WTC11 (cell line): ENCODE measurements at regions not wholly inside any gene's neighbourhood (a gene's known extent, or its start where the extent isn't known, plus 50 kb on each side); places are given as distances from the start of the nearest gene placed in this dataset.

Experiments used
- ATAC-seq: fragments of 200-7000 bp; cut with Tn5 transposase; 2 replicates; pipeline ENCODE4 v1.10.0; 2021; ENCODE audit warnings: mild to moderate bottlenecking, moderate library complexity
- CTCF ChIA-PET: fragments of 300-600 bp; sonication (Branson Sonifier 250); formaldehyde crosslinking; loops from one replicate; lab custom pipeline; 2021; ENCODE audit warnings: antibody characterized with exemption; lab: Charles Lee
- POLR2A ChIA-PET: fragments of 350-600 bp; sonication (Branson Sonifier 250); formaldehyde crosslinking; loops from one replicate; lab custom pipeline; 2021; ENCODE audit warnings: antibody characterized with exemption; lab: Charles Lee
- DNase-seq: peaks from one replicate; pipeline ENCODE4 v3.0.0; 2021; ENCODE audit warnings: low spot score
- H3K27ac Mint-ChIP-seq: 2 replicates; pipeline ENCODE4 v1.8.0; 2021; ENCODE audit warnings: mixed read lengths
- H3K27me3 Mint-ChIP-seq: 2 replicates; pipeline ENCODE4 v1.8.0; 2021; ENCODE audit warnings: low read depth, mild to moderate bottlenecking, moderate library complexity, mixed read lengths
- H3K36me3 Mint-ChIP-seq: 2 replicates; pipeline ENCODE4 v1.8.0; 2021; ENCODE audit warnings: mixed read lengths
- H3K4me1 Mint-ChIP-seq: 2 replicates; pipeline ENCODE4 v1.8.0; 2022; ENCODE audit warnings: mixed read lengths
- H3K4me3 Mint-ChIP-seq: 2 replicates; pipeline ENCODE4 v1.8.0; 2021; ENCODE audit warnings: mild to moderate bottlenecking, moderate library complexity, mixed read lengths
- H3K9me3 Mint-ChIP-seq: 2 replicates; pipeline ENCODE4 v1.8.0; 2021; ENCODE audit warnings: mixed read lengths
- ATF1 ChIP-seq: sonication (generic); formaldehyde crosslinking; IDR thresholded peaks from 2 replicates; pipeline ENCODE4 v1.8.1; 2023; ENCODE audit warnings: mild to moderate bottlenecking, moderate library complexity, missing genetic modification reagents
- CREM ChIP-seq: sonication (generic); formaldehyde crosslinking; IDR thresholded peaks from 2 replicates; pipeline ENCODE4 v1.8.1; 2022; ENCODE audit warnings: mild to moderate bottlenecking, missing genetic modification reagents, moderate library complexity
- ELF4 ChIP-seq: sonication (generic); formaldehyde crosslinking; IDR thresholded peaks from 2 replicates; pipeline ENCODE4 v1.8.1; 2022; ENCODE audit warnings: low read depth, mild to moderate bottlenecking, moderate library complexity, missing genetic modification reagents
- FOXK1 ChIP-seq: sonication (generic); formaldehyde crosslinking; IDR thresholded peaks from 2 replicates; pipeline ENCODE4 v1.8.0; 2022; ENCODE audit warnings: mild to moderate bottlenecking, moderate library complexity, missing genetic modification reagents
- JUN ChIP-seq: sonication (generic); formaldehyde crosslinking; IDR thresholded peaks from 2 replicates; pipeline ENCODE4 v1.8.0; 2023; ENCODE audit warnings: mild to moderate bottlenecking, missing genetic modification reagents
- NR1H2 ChIP-seq: sonication (generic); formaldehyde crosslinking; IDR thresholded peaks from 2 replicates; pipeline ENCODE4 v1.9.0; 2021; ENCODE audit warnings: mild to moderate bottlenecking, moderate library complexity, missing genetic modification reagents
- NR3C1 ChIP-seq: sonication (generic); formaldehyde crosslinking; conservative IDR thresholded peaks from 2 replicates; pipeline ENCODE4 v1.8.1; 2023; ENCODE audit warnings: low read depth, mild to moderate bottlenecking, missing genetic modification reagents
- SMAD3 ChIP-seq: sonication (generic); formaldehyde crosslinking; IDR thresholded peaks from 2 replicates; pipeline ENCODE4 v1.8.0; 2022; ENCODE audit warnings: missing genetic modification reagents, mild to moderate bottlenecking, borderline replicate concordance
- TCF7 ChIP-seq: sonication (generic); formaldehyde crosslinking; IDR thresholded peaks from 2 replicates; pipeline ENCODE4 v1.8.0; 2022; ENCODE audit warnings: mild to moderate bottlenecking, low read depth, missing genetic modification reagents, moderate library complexity
- TEAD4 ChIP-seq: sonication (generic); formaldehyde crosslinking; IDR thresholded peaks from 2 replicates; pipeline ENCODE4 v1.8.0; 2022; ENCODE audit warnings: mild to moderate bottlenecking, missing genetic modification reagents
- ZNF219 ChIP-seq: sonication (generic); formaldehyde crosslinking; IDR thresholded peaks from 2 replicates; pipeline ENCODE4 v1.8.0; 2023; ENCODE audit warnings: missing genetic modification reagents, mild to moderate bottlenecking, borderline replicate concordance
- ZNF232 ChIP-seq: sonication (generic); formaldehyde crosslinking; IDR thresholded peaks from 2 replicates; pipeline ENCODE4 v1.8.0; 2022; ENCODE audit warnings: mild to moderate bottlenecking, missing genetic modification reagents
- ZNF263 ChIP-seq: sonication (generic); formaldehyde crosslinking; IDR thresholded peaks from 2 replicates; pipeline ENCODE4 v1.8.1; 2022; ENCODE audit warnings: low read depth, mild to moderate bottlenecking, moderate library complexity, missing genetic modification reagents
- ZNF423 ChIP-seq: fragments of 250-450 bp; sonication (Bioruptor Pico); IDR thresholded peaks from 2 replicates; pipeline ENCODE4 v2.1.2; 2022; ENCODE audit warnings: mild to moderate bottlenecking, moderate library complexity
- TF ChIP-seq, protein P1 (sequence below): sonication (generic); formaldehyde crosslinking; IDR thresholded peaks from 2 replicates; pipeline ENCODE4 v1.8.1; 2022; ENCODE audit warnings: mild to moderate bottlenecking, missing genetic modification reagents, moderate library complexity, borderline replicate concordance
- TF ChIP-seq, protein P2 (sequence below): fragments of 250-450 bp; sonication (Bioruptor Pico); conservative IDR thresholded peaks from 2 replicates; pipeline ENCODE4 v1.9.0; 2021; ENCODE audit warnings: mild to moderate bottlenecking
- TF ChIP-seq, protein P3 (sequence below): fragments of 250-450 bp; sonication (Bioruptor Pico); IDR thresholded peaks from 2 replicates; pipeline ENCODE4 v1.9.0; 2021; ENCODE audit warnings: mild to moderate bottlenecking
- TF ChIP-seq, protein P4 (sequence below): fragments of 250-450 bp; sonication (Bioruptor Pico); IDR thresholded peaks from 2 replicates; pipeline ENCODE4 v1.9.0; 2021; ENCODE audit warnings: moderate library complexity, mild to moderate bottlenecking, inconsistent platforms, borderline replicate concordance
- TF ChIP-seq, protein P5 (sequence below): sonication (generic); formaldehyde crosslinking; IDR thresholded peaks from 2 replicates; pipeline ENCODE4 v1.8.1; 2022; ENCODE audit warnings: low read depth, mild to moderate bottlenecking, moderate library complexity, missing genetic modification reagents, borderline replicate concordance
- TF ChIP-seq, protein P6 (sequence below): sonication (generic); formaldehyde crosslinking; IDR thresholded peaks from 2 replicates; pipeline ENCODE4 v1.8.0; 2022; ENCODE audit warnings: mild to moderate bottlenecking, missing genetic modification reagents
- TF ChIP-seq, protein P7 (sequence below): sonication (generic); formaldehyde crosslinking; IDR thresholded peaks from 2 replicates; pipeline ENCODE4 v1.8.0; 2023; ENCODE audit warnings: mild to moderate bottlenecking, missing genetic modification reagents

DNA sequence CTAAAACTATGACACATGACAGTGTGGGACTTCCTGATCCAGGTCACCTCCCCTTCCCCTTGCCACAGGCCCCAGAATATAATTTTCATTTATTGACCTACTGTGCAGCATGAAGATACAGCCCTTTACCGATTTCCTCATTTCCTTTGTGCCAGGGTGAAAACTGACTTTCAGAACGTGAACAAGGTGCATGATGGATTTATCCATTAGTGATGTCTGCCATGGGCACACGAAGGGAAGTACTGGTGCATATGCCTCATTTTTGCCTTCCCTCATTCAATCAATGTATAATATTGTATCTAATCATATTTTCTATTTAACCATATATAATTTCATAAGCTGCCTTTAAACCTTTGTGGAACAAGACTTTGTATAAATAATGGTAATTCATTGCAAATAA, 144.4 kb upstream of the WNT4 start:
- DNase-seq (no peak), ATAC-seq (no peak)
- no peak overlapping the region for H3K4me3 Mint-ChIP-seq
- no peak overlapping the region for H3K27ac Mint-ChIP-seq
- ChIA-PET POLR2A (no interaction called here), CTCF (interaction anchor here (0.6 to 1.5 kb wide), 12 partner anchors 10 to 1085 kb away, joined by 3 to 10 read pairs (median 4); no protein-coding TSS in a partner anchor)
- H3K36me3 Mint-ChIP-seq: no peaks in the 10 kb centered on the region
- no peaks in the 10 kb centered on the region for H3K27me3 Mint-ChIP-seq
- H3K4me1 Mint-ChIP-seq: peaks cover 4% of the 10 kb centered on the region; the same call in 1 of the 2 replicates
- H3K9me3 Mint-ChIP-seq: no peaks in the 10 kb centered on the region
- no peak for TF ChIP-seq ZNF219 (CRISPR knock-in tag)
- TF ChIP-seq, protein P1, sequence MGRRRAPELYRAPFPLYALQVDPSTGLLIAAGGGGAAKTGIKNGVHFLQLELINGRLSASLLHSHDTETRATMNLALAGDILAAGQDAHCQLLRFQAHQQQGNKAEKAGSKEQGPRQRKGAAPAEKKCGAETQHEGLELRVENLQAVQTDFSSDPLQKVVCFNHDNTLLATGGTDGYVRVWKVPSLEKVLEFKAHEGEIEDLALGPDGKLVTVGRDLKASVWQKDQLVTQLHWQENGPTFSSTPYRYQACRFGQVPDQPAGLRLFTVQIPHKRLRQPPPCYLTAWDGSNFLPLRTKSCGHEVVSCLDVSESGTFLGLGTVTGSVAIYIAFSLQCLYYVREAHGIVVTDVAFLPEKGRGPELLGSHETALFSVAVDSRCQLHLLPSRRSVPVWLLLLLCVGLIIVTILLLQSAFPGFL (CRISPR knock-in tag): no peak
- TF ChIP-seq, protein P2, sequence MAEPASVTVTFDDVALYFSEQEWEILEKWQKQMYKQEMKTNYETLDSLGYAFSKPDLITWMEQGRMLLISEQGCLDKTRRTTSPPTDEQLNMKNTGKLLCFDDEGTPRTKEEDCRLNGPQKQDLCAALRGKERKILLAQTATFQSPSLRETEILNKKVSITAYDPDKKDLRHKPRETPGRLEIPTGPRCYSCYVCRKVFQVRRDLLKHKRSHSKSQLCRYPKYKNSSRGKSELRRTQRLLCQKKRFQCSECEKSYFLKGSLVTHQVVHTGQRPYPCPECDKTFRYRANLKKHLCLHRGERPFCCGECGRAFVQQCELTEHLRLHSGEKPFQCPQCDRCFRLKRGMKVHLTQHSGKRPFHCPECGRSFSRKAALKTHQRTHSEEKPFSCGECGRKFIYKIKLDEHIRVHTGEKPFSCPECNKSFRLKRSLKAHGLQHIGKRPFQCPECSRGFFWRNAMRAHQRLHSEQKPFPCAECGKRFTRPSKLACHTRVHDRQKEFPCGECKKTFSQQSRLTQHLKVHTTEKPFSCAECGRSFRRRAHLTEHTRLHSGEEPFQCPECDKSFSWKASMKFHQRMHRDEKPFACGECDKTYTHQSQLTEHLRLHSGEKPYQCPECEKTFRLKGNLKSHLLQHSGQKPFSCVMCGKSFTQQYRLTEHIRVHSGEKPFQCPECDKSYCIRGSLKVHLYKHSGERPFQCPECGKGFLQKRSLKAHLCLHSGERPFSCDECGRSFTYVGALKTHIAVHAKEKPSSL (CRISPR knock-in tag): no peak
- no peak for TF ChIP-seq ZNF232 (CRISPR knock-in tag)

DNA sequence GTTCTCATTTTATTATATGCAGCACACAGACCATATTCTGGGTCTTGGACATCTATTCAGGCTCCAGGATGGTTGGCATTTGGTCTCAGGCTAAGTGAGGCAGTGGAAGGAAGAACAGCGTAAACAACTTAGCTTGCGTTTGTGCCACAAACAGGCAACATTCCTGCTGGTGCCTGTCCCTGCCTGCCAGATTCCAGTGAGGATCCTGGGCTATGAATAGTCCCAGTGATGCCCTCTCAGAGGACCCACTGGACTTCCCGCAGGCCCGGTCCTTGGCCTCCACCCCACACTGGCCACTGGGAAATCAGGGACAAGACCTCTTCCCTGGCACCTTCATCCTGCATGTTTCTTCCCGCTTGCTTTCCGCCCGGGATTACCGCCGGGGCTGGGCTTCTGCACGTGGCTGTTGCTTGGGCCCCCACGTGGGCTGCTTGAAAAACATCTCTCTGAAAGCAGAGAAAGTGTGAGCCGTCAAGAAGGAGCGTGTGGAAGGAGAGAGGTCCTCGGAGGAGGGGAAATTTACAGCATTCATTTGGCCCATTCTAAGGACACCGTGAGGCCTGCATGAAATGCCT, 145.1 kb upstream of the WNT4 start:
- DNase-seq: no peak

More for the DNA sequence above, 145.1 kb upstream of the WNT4 start:
- Mint-ChIP-seq H3K9me3 (no peaks in the 10 kb centered on the region), H3K4me3 (no peak overlapping the region), H3K36me3 (no peaks in the 10 kb centered on the region), H3K27me3 (no peaks in the 10 kb centered on the region), H3K4me1 (peaks cover 4% of the 10 kb centered on the region; the same call in 1 of the 2 replicates), H3K27ac (no peak overlapping the region)
- ChIA-PET CTCF (interaction anchor here (1.2 kb wide), 1 partner anchor 13 kb away, joined by 3 read pairs; no protein-coding TSS in a partner anchor), POLR2A (no interaction called here)
- ATAC-seq: no peak; the same call in 1 of the 2 replicates
- TF ChIP-seq ZNF219 (CRISPR knock-in tag) (no peak), FOXK1 (CRISPR knock-in tag) (no peak), ZNF263 (no peak), CREM (CRISPR knock-in tag) (no peak), TCF7 (CRISPR knock-in tag) (no peak), SMAD3 (no peak), ZNF423 (CRISPR knock-in tag) (no peak), NR3C1 (no peak), TEAD4 (no peak), JUN (CRISPR knock-in tag) (no peak), NR1H2 (CRISPR knock-in tag) (no peak), ELF4 (CRISPR knock-in tag) (no peak), ATF1 (CRISPR knock-in tag) (no peak)
- TF ChIP-seq, protein P3, sequence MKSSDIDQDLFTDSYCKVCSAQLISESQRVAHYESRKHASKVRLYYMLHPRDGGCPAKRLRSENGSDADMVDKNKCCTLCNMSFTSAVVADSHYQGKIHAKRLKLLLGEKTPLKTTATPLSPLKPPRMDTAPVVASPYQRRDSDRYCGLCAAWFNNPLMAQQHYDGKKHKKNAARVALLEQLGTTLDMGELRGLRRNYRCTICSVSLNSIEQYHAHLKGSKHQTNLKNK (CRISPR knock-in tag): no peak
- TF ChIP-seq, protein P4, sequence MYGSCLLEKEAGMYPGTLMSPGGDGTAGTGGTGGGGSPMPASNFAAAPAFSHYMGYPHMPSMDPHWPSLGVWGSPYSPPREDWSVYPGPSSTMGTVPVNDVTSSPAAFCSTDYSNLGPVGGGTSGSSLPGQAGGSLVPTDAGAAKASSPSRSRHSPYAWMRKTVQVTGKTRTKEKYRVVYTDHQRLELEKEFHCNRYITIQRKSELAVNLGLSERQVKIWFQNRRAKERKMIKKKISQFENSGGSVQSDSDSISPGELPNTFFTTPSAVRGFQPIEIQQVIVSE (CRISPR knock-in tag): no peak
- TF ChIP-seq, protein P1 (CRISPR knock-in tag): no peak
- TF ChIP-seq, protein P5, sequence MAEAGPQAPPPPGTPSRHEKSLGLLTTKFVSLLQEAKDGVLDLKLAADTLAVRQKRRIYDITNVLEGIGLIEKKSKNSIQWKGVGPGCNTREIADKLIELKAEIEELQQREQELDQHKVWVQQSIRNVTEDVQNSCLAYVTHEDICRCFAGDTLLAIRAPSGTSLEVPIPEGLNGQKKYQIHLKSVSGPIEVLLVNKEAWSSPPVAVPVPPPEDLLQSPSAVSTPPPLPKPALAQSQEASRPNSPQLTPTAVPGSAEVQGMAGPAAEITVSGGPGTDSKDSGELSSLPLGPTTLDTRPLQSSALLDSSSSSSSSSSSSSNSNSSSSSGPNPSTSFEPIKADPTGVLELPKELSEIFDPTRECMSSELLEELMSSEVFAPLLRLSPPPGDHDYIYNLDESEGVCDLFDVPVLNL (CRISPR knock-in tag): no peak
- TF ChIP-seq, protein P6, sequence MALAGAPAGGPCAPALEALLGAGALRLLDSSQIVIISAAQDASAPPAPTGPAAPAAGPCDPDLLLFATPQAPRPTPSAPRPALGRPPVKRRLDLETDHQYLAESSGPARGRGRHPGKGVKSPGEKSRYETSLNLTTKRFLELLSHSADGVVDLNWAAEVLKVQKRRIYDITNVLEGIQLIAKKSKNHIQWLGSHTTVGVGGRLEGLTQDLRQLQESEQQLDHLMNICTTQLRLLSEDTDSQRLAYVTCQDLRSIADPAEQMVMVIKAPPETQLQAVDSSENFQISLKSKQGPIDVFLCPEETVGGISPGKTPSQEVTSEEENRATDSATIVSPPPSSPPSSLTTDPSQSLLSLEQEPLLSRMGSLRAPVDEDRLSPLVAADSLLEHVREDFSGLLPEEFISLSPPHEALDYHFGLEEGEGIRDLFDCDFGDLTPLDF: no peak
- TF ChIP-seq, protein P7, sequence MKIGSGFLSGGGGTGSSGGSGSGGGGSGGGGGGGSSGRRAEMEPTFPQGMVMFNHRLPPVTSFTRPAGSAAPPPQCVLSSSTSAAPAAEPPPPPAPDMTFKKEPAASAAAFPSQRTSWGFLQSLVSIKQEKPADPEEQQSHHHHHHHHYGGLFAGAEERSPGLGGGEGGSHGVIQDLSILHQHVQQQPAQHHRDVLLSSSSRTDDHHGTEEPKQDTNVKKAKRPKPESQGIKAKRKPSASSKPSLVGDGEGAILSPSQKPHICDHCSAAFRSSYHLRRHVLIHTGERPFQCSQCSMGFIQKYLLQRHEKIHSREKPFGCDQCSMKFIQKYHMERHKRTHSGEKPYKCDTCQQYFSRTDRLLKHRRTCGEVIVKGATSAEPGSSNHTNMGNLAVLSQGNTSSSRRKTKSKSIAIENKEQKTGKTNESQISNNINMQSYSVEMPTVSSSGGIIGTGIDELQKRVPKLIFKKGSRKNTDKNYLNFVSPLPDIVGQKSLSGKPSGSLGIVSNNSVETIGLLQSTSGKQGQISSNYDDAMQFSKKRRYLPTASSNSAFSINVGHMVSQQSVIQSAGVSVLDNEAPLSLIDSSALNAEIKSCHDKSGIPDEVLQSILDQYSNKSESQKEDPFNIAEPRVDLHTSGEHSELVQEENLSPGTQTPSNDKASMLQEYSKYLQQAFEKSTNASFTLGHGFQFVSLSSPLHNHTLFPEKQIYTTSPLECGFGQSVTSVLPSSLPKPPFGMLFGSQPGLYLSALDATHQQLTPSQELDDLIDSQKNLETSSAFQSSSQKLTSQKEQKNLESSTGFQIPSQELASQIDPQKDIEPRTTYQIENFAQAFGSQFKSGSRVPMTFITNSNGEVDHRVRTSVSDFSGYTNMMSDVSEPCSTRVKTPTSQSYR (CRISPR knock-in tag): no peak
